Type B pancreatic cell (in vitro differentiated cells): ENCODE measurements at regions not wholly inside any gene's neighbourhood (a gene's known extent, or its start where the extent isn't known, plus 50 kb on each side); places are given as distances from the start of the nearest gene placed in this dataset.
"Not testable (repeated sequence)": the region's sequence is repeated elsewhere in the genome, so short reads cannot be mapped to it uniquely, and the experiment has no call there.

Source experiments
- DNase-seq: peaks from one replicate; pipeline ENCODE4 v3.0.0; 2021; ENCODE audit warnings: mixed read lengths; ENCODE audit not compliant: unreplicated experiment; ENCODE audit errors: extremely low spot score
- H3K27ac Mint-ChIP-seq: 2 replicates; pipeline ENCODE4 v1.8.0; 2021; ENCODE audit warnings: mild to moderate bottlenecking, mixed read lengths
- H3K27me3 Mint-ChIP-seq: 2 replicates; pipeline ENCODE4 v1.8.0; 2021; ENCODE audit warnings: mixed read lengths
- H3K36me3 Mint-ChIP-seq: 2 replicates; pipeline ENCODE4 v1.8.0; 2021; ENCODE audit warnings: mixed read lengths
- H3K4me1 Mint-ChIP-seq: one replicate; pipeline ENCODE4 v1.8.0; 2021; ENCODE audit warnings: mixed read lengths; ENCODE audit not compliant: unreplicated experiment
- H3K4me3 Mint-ChIP-seq: 2 replicates; pipeline ENCODE4 v1.8.0; 2021; ENCODE audit warnings: mild to moderate bottlenecking, mixed read lengths
- H3K9me3 Mint-ChIP-seq: 2 replicates; pipeline ENCODE4 v1.8.0; 2021; ENCODE audit warnings: mixed read lengths
- CTCF ChIP-seq: fragments of 200-600 bp; sonication (generic); conservative IDR thresholded peaks from 2 replicates; pipeline ENCODE4 v1.5.0; 2021; ENCODE audit warnings: antibody characterized with exemption, mild to moderate bottlenecking

GRCh38 chr5:101012880-101013279 is 109.8 kb upstream of the ST8SIA4 start:
- DNase-seq, result no peak
- Mint-ChIP-seq H3K4me1 (peaks cover 8% of the 10 kb centered on the region), H3K9me3 (no peaks in the 10 kb centered on the region), H3K36me3 (no peaks in the 10 kb centered on the region), H3K27me3 (no peaks in the 10 kb centered on the region), H3K4me3 (no peak overlapping the region), H3K27ac (no peak overlapping the region)
- TF ChIP-seq CTCF, result no peak

- Mint-ChIP-seq H3K9me3 (peaks cover 8% of the 10 kb centered on the region), H3K4me1 (peaks cover 8% of the 10 kb centered on the region), H3K4me3 (no peak overlapping the region), H3K27me3 (no peaks in the 10 kb centered on the region), H3K27ac (no peak overlapping the region), H3K36me3 (no peaks in the 10 kb centered on the region)
- TF ChIP-seq CTCF, result no peak
- no peak for DNase-seq
These were observed 106.9 kb upstream of the ST8SIA4 start for GRCh38 chr5:101009758-101010519.

GRCh38 chr5:100992354-100992753 is 89.3 kb upstream of the ST8SIA4 start:
- H3K9me3 Mint-ChIP-seq, result peaks cover 6% of the 10 kb centered on the region
- no peaks in the 10 kb centered on the region for H3K4me1 Mint-ChIP-seq
- TF ChIP-seq CTCF, result no peak
- no peak overlapping the region for H3K27ac Mint-ChIP-seq
- no peak overlapping the region for H3K4me3 Mint-ChIP-seq
- H3K27me3 Mint-ChIP-seq, result no peaks in the 10 kb centered on the region
- H3K36me3 Mint-ChIP-seq, result no peaks in the 10 kb centered on the region
- DNase-seq, result no peak

GRCh38 chr5:100983601-100984000 is 80.5 kb upstream of the ST8SIA4 start:
- not testable (repeated sequence) for H3K9me3 Mint-ChIP-seq, H3K4me1 Mint-ChIP-seq, H3K4me3 Mint-ChIP-seq, DNase-seq, H3K36me3 Mint-ChIP-seq, H3K27ac Mint-ChIP-seq, H3K27me3 Mint-ChIP-seq

GRCh38 chr5:100974082-100974481 is 71.0 kb upstream of the ST8SIA4 start:
- Mint-ChIP-seq H3K27ac (no peak overlapping the region), H3K4me3 (no peak overlapping the region), H3K4me1 (no peaks in the 10 kb centered on the region), H3K36me3 (no peaks in the 10 kb centered on the region), H3K9me3 (no peaks in the 10 kb centered on the region), H3K27me3 (no peaks in the 10 kb centered on the region)
- TF ChIP-seq CTCF, result no peak
- DNase-seq, result no peak

- H3K36me3 Mint-ChIP-seq, result no peaks in the 10 kb centered on the region
- no peak overlapping the region for H3K27ac Mint-ChIP-seq
- TF ChIP-seq CTCF, result no peak
- no peak overlapping the region for H3K4me3 Mint-ChIP-seq
- no peaks in the 10 kb centered on the region for H3K4me1 Mint-ChIP-seq
- no peaks in the 10 kb centered on the region for H3K27me3 Mint-ChIP-seq
- no peaks in the 10 kb centered on the region for H3K9me3 Mint-ChIP-seq
- no peak for DNase-seq
These were observed 67.7 kb upstream of the ST8SIA4 start for GRCh38 chr5:100970646-100971255.
